Colon (tissue), 2 donors: ENCODE measurements at regions not wholly inside any gene's neighbourhood (a gene's known extent, or its start where the extent isn't known, plus 50 kb on each side); places are given as distances from the start of the nearest gene placed in this dataset.
"Not testable (repeated sequence)": the region's sequence is repeated elsewhere in the genome, so short reads cannot be mapped to it uniquely, and the experiment has no call there.

ENCODE experiments used
- FAIRE-seq: peaks from 2 replicates; lab custom pipeline; 2012; peaks lifted over from hg19 to GRCh38; lab: Jason Lieb, UNC
- donor health status: control.
- donor health status: control.

DNA sequence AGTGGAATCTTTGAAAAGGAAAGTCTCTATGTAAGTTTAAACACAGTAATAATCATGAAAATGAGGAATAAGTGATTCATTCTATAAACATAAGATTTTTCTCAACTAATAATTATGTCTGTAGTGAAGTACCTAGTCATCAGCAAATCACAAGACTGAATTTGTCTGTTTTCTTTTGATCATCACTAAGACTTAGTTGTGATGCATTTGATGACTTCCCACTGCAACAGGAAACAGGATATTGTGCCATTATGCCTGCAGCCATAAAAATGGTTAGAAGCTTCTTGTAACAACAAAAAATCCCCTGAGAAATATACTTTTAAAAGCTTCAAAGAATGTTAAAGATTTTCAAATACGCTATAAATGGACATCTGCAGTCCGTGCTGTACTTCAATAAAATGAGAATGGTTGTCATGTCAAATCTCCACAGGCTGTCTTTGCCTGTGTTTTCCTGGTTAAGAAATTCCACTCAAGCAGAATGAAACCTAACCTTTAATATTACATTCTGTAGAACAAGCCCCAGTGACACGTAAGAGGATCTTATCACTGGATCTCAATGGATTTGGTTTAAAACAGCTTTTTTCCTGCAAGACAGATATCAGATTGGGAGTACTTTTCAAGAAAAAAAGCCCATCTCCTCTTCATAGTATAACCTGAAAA lies 1262.3 kb upstream of the PHF14 start:
- FAIRE-seq, result no peak

DNA sequence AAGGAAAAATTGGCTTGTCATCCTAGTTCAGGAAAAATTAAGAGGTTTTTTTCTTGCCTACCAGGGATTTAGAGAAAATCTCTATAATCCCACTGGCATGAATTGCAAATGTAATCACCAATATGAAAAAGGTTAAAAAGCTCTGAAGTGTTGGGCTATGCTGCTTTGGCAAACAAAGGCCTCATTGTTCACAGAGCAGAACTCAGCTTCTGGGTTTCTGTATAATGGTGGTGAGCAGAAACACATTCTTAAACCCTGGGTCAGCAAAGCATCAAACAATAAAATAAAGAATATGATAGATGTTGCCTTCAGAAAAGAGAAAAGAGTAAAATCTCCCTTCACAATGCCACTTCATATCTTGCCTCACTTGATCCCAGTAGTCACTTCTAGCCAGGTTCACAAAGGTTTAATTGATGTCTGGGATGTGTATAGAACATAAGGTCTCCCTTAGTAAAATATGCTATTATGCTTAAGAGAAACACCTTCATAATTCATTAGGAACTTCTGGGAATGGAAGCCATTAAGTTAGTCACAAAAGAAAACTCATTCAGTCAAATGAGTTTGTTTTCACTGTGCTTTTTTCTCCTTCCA lies 1255.5 kb upstream of the PHF14 start:
- no peak for FAIRE-seq

DNA sequence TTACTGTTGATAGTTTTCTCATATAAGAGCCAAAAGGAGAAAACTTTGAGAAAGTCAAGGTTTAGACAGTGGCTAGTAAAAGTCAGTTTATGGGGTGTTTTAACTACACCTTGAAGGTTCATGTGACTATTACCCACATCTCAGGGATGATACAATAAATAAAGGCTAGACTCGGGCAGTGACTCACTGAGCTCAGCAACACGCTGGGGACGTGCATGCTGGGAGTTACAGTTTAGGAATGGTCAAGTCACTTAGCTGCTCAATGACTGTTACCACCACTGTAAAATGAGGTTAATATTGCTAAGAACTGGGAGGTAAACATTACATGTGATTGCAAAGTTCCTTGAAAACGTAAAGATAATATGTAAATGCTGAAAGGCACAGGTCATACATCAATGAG lies 1254.4 kb upstream of the PHF14 start:
- FAIRE-seq, result no peak

DNA sequence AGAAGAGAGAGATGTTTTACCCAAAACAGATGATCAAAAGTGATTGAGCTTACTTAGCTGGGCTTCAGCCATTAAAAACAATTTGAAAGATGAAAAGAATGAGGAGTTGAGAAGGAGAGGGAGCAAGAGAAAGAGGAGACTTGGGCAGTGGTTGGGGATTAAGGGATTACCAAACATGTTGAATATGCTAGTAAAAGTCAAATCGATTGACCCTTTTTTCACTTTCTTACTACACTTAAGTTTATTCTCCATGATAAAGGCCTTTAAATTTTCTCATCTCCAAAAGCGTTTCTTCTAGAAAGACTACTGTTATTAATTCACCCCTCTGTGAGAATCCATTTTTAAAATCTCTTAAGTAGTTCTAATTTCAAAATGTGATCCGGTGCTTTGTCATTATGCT lies 1254.0 kb upstream of the PHF14 start:
- no peak for FAIRE-seq

DNA sequence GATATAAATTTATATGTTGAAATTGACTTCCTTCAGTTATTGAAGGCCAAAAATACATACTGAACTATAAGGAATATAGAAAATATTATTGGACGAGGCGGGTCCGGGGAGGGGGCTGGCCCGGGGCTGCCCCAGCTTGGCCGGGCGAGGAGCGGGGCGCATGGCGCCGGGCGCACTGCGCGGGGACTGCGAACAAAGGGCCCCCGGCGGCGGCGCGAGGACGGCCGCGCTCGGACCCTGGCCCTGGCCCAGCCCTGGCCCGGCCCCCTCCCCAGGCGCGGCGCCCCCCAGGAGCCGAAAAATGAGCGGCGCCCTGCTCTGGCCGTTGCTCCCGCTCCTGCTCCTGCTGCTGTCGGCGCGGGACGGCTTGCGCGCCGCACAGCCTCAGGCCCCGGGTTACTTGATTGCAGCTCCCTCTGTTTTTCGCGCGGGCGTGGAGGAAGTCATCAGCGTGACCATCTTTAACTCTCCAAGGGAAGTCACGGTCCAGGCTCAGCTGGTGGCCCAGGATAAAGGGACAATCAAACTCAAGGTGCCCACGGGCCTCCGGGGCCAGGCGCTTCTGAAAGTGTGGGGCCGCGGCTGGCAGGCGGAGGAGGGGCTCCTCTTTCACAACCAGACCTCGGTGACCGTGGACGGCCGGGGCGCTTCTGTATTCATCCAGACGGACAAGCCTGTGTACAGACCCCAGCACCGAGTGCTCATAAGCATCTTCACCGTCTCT lies 1247.6 kb upstream of the PHF14 start:
- FAIRE-seq, result not testable (repeated sequence)

DNA sequence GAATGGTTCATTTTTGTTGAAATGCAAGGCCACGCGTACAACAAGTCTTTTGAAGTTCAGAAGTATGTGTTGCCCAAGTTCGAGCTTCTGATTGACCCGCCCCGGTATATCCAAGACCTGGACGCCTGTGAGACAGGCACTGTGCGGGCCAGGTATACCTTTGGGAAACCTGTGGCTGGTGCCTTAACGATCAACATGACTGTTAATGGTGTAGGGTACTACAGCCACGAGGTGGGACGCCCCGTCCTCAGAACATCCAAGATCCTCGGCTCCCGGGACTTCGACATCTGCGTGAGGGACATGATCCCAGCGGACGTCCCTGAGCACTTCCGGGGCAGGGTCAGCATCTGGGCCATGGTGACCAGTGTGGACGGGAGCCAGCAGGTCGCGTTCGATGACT lies 1246.9 kb upstream of the PHF14 start:
- FAIRE-seq, result not testable (repeated sequence)

DNA sequence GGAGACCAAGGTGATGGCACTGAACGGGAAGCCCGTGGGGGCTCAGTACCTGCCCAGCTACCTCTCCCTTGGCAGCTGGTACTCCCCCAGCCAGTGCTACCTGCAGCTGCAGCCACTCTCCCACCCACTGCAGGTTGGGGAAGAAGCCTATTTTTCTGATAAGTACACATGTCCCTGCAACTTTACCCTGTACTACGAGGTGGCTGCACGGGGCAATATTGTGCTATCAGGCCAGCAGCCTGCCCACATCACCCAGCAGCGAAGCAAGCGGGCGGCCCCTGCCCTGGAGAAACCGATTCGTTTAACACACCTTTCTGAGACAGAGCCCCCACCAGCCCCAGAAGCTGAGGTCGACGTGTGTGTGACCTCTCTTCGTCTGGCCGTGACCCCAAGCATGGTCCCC lies 1246.2 kb upstream of the PHF14 start:
- not testable (repeated sequence) for FAIRE-seq

DNA sequence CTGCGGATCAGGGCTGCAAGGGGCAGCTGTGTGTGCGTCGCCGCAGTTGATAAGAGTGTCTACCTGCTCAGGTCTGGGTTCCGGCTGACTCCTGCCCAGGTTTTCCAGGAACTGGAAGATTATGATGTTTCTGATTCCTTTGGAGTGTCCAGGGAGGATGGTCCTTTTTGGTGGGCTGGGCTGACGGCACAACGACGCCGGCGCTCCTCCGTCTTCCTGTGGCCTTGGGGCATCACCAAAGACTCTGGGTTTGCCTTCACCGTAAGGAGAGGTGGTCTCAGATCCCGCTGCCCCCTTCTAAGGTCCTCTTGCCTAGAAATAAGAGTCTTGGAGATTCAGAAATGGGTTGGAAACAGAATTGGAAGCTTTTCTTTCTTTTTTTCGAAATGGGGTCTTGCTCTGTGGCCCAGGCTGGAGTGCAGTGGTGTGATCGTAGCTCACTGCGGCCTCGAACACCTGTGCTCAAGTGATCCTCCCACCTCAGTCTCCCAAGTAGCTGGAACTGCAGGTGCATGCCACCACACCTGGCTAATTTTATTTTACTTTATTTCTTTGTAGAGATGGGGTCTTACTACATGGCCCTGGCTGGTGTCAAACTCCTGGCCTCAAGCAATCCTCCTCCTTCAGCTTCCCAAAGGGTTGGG lies 1245.5 kb upstream of the PHF14 start:
- not testable (repeated sequence) for FAIRE-seq

DNA sequence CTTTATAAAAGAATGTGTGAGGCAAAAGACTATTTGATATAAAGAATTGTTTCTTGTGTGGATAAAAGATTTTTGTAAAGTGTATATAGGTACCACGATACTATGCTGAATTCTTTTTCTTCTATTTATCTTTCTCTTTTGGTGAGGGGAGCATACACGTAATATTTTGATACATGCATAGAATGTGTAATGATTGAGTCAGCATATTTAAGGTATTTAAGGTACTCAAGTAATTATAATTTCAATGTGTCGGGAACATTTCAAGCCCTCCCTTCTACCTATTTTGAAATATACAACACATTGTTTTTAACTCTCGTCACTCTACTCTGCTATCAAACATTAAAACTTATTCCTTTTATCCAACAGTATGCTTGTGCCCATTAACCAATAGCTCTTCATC lies 1221.6 kb upstream of the PHF14 start:
- no peak for FAIRE-seq

DNA sequence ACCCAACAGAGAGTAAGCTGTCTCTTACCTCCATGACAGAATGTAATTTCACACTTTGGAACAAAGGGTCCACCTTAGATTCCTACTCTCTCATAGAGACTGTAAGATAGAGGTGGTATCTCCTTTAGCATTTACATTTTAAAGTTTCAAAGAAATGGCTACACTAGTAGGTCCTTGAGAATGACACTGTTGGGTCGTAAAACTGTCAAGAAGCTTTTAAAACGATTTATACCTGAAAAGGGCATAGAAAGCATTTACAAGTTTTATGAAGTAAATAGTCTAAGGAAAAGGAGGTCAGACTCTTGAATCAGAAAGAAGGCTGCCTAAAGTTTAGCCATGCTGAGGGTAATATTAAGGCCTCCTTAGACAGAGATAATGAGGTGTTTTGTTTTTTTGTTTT lies 1212.4 kb upstream of the PHF14 start:
- FAIRE-seq, result no peak

DNA sequence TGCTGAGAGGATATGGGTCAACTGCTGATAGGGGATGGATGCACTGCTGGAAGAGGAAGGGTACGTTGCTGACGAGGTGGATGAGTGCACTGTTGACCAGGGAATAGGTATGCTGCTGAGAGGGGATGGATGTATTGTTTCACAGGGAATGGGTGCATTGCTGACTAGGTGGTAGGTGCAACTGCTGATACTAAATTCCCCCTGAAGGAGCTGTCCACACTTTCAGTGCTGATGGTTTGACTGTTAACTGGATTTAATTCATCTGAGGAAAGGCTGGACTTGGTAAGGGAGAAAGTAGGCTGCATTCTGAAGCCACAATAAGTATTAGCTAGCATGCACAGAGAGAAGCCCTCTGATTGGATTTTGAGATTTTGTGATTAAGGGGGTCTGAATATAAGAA lies 1196.8 kb upstream of the PHF14 start:
- FAIRE-seq, result no peak

DNA sequence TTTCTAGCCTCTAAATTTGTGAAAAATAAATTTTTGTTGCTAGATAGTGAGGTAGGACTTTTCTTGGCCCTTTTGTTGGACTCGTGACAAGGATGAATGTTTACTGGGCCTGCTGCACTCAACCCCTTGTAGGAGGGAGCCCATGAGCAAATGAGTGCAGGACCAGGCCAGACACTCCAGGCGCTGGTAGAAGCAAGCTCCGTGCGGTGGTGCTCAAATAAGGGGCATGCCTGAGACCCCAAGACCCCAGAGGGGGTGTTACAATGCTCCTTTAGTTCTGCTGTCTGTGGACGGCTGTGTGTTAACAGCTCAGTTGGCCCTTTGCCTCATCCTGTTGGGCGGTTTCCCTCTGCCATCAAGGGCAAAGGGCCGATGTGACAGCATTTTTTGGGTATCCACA lies 1195.3 kb upstream of the PHF14 start:
- no peak for FAIRE-seq

DNA sequence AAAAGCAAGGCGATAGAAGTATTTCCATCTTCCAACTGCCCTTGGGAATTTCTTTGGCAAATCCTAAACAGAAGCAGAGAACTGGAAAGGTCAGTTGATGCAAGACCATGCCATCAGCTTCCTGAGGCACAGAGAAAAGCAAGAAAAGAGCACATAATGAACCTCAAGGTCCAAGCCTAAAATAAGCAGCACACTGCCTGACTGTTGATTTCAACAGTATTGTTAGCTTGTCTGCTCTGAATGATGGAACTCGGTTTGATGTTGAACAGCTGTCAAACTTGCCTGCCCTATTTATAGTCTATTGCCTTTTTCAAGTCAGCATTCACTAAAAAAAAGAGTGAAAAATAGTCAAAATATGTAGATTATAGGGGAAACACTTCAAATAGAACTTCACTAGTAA lies 1192.0 kb upstream of the PHF14 start:
- no peak for FAIRE-seq

DNA sequence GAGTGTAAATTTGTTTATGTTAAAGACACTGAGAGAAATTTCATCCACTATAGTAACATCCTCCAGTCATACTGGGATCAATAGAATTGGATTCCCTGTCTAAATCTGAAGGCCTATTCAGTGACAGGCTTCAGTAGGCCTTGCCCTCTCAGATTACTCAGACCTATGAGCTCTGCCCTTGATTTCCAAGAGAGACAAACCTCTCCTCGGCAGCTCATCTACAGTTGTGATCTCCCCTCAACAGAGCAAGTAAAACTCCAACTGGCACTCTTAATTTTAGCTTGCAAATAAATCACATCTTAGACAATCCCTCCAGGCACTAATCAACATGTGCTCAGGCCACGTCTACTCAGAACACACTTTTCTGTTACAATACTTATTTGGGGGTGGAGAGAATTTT lies 1191.4 kb upstream of the PHF14 start:
- no peak for FAIRE-seq

DNA sequence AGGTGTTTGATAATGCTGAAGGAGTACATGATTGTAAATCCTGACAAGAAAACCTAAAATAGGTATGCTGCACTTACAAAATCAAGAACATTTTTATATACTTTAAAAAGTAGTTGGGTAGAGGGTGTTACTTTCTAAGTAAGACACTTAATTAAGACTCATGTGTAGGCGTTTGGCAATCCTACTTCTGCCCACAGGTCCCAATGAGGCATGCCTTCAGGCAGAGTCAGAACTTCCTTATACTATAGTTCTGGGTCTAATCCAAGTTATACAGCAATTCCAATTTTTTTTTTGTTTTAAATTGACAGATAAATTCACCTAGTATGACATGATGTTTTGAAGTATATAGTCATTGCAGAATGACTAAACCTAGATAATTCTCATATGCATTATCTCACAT lies 1188.5 kb upstream of the PHF14 start:
- FAIRE-seq, result no peak

DNA sequence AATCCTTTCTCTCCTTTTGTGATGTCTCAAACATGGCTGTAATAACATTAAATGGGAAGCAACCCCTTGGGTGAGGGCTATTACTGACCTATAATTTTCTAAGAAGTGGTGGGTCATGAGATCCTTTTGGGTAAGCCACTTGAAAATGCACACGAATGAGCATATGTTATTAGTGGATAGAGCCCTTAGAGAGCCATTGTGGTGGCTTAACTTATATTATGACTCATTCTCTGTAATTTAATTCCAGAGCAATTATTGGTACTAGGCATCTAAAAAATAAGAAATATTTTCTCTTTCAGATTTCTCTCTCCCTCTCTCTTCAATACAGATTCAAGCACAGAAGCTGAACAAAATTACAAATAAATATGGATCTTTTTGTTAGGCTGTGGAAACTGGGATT lies 1177.4 kb upstream of the PHF14 start:
- FAIRE-seq, result no peak

DNA sequence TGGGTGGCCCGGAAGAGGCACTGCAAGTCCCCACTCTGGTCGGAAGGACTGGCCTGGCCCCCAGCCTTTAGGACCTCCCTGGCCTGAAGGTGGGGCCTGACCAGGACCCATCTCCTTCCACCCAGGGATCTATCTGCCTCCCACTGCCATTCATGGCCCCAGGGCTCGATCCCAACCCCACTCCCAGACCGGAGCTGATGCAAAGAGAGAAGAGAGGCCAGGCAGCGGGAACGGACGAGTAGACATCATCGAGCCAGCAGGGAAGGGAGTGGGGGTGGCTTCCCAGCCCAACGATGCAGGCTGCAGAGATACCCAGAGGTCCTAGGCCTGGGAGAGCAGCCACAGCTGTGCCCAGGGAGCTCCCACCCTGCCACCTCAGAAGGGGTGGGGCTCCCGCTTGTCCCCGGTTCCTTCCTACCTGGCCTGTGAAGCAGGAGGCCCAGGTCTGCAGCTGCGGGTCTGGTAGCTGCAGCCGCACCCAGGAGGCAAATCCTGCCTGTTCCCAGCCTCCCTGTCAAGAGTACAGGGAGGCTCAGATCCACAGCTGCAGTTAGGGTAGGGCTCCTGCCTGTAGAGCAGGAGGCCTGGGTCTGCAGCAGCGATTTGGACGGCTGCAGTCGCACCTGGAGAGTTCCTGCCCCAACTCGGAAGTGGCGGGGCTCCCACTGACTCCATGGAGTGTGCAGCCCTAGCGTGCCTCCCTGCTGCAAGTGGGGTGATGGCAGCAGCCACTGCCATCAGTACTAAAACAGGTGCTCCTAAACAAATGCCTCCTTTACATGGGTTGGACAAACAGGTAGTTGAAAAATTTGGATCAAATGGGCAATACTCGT lies 1151.0 kb upstream of the PHF14 start:
- FAIRE-seq, result no peak

DNA sequence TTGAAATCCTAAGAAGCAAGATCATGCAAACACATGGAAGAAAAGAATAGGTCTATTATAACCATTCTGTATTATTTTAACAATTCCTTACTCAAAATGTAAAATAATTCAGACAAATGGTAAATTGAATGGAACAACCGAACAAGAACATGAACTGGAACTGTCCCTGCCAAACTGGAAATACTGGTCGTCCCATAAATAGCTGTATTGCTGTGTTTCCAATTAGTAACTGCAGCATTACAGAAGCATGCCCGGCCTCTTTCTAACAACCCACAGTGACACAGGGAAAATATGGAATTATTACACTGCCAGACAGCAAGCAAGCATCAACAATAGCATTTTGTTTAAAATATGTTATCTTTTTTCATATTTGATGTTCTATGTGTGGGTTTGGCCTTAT lies 1138.5 kb upstream of the PHF14 start:
- FAIRE-seq, result no peak

DNA sequence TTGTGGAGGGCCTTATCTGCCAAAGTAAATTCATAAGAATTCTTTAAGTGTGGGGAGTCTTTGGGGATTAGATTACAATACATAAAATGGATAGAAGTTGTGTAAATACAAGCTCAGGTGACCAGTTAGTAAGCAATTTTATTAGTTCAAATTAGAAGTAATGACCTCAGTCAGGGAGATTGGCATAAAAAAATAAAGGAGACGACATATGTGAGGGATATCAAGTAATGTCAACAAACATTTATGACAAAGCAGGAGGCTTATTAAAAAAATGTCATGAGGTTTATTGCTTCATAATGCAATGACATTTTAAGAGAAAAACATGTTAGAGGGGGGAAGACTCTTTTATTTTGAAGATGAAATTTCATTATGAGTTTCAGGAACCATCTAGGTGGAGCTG lies 1137.0 kb upstream of the PHF14 start:
- no peak for FAIRE-seq

DNA sequence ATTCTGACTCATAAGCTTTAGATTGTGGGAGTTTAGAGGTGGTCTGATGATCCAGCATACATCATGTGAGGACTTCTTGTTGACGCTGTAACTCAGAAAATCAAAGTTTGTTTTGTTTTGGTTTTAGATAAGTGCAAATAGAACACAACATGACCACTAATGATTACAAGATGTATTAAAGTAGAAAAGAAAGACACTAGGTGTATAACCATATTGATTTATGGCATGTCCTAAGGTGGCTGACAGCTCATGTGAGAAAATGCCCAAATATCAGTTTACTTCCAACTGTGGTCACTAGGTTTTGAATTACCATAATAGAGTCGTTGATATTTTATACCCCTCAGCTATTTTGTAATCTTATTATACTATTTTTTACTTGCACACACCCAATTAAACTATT lies 1131.4 kb upstream of the PHF14 start:
- FAIRE-seq, result no peak

DNA sequence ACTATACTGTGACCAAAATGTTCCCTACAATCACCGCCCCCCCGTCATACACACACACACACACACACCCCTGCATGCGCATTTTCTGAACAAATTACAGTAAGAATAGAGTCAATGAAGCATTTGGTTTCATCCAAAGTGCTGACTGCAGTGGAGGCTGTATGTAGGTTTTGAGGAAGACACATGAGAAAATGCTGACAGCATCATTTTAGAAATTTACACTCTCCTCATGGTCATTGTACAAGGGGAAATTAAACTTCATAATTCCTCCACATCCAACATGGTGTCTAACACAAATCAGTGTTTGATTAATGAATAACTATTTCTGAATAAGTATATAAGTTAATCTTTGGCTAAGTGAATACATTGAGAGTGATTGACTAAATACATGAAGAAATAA lies 1126.8 kb upstream of the PHF14 start:
- FAIRE-seq, result no peak

DNA sequence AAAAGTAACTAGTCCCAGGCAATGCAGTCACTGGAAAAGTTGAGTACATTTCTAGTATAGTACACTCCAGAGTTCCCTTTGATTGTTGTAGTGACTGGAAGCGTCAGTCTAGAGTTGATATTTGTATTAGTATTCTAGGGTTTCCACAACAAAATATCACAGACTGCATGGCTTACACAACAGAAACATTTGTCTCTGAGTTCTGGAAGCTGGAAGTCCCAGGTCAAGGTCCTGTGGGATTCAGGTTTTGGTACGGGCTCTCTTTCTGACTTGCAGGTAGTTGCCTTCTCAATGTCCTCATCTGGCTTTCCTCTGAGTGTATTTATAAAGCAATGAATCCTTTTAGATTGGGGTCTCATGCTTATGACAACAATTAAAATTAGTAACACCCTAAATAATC lies 1119.1 kb upstream of the PHF14 start:
- no peak for FAIRE-seq
